Uterus (tissue), 2 donors: ENCODE measurements at regions not wholly inside any gene's neighbourhood (a gene's known extent, or its start where the extent isn't known, plus 50 kb on each side); places are given as distances from the start of the nearest gene placed in this dataset.

ENCODE experiments used
- CTCF ChIP-seq, 4 experiments: fragments of 200-600 bp in 2 of 4; fragments of 450-650 bp in 2 of 4; sonication (generic) in 2 of 4; IDR thresholded peaks; one replicate each; pipeline ENCODE4 v1.5.1; 2016 to 2019; ENCODE audit warnings: antibody characterized with exemption in 4 of 4, mild to moderate bottlenecking in 2 of 4, moderate library complexity in 1 of 4
- POLR2A ChIP-seq, 2 donors: fragments of 450-650 bp; IDR thresholded peaks; one replicate each; pipeline ENCODE4 v1.6.1; 2016; ENCODE audit warnings: antibody characterized with exemption in 2 of 2, mild to moderate bottlenecking in 1 of 2, moderate library complexity in 1 of 2

DNA sequence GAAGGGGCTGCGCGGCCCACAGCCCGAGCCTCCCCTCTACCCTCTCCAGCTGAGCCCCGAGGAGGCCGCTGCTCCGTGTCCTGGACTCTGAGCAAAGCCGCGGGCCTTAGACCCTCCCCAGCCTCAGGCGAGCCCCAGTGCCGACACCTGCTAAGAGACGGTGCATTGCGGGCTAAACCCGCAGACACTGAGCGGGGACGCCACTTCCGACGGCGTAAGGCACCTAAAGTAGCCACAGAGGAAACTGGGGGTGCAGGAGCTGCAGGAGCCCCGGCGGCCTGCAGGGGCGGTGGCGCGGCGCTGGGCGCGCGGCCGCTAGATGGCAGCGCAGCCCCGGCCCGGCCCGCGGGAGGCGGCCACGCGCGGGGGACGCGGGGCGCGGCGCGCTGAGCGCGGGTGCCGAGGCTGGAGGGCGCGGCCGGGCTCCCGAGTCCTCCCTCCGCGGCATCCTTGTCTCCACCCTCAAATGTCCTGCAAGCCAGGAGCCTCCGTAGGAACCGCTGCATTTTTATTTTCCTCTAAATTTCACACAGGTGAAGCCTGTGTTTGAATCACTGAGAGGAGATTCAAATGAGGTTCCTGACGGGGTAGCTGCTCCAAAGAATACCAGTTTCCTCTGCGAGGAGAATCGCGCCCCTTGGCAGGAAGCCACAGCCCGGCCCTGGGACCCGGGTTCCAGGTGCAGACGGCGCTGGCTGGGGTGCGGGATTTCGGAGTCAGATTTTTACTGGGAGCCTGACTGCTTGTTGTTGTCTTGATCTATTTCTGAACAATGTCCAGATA, 650.5 kb downstream of the GALR1 start:
- peak; percentile 37 to 87 (median 70) for TF ChIP-seq CTCF (IDR thresholded peaks at IDR 0.05)
- no peak for TF ChIP-seq POLR2A (IDR thresholded peaks at IDR 0.05)
